ENCODE measurements at regions not wholly inside any gene's neighbourhood (a gene's known extent, or its start where the extent isn't known, plus 50 kb on each side); places are given as distances from the start of the nearest gene placed in this dataset.
"Not testable (repeated sequence)": the region's sequence is repeated elsewhere in the genome, so short reads cannot be mapped to it uniquely, and the experiment has no call there.

- H3K4me3 ChIP-seq; H3K36me3 ChIP-seq; H3K27ac ChIP-seq (replicated peaks in 1 of 4); H3K9me3 ChIP-seq; H3K27me3 ChIP-seq; H3K4me1 ChIP-seq; intact Hi-C loops (cut with DNase I); DNase-seq (ENCODE audit: extremely low spot score): not testable (repeated sequence)
- TF ChIP-seq CTCF (IDR thresholded peaks at IDR 0.05): peak in 2 of 3 experiments; percentile 13 to 17
- no CpG with 5 or more reads among the region's 2 CpGs for whole genome bisulfite sequencing
These were observed 462.8 kb downstream of the RPIA start for GRCh38 chr2:89154247-89154682.

GRCh38 chr2:89160306-89160705, 468.8 kb downstream of the RPIA start:
- H3K27ac ChIP-seq (replicated peaks in 1 of 4); H3K27me3 ChIP-seq; H3K9me3 ChIP-seq; H3K36me3 ChIP-seq; DNase-seq (ENCODE audit: extremely low spot score); H3K4me3 ChIP-seq; intact Hi-C loops (cut with DNase I); H3K4me1 ChIP-seq: not testable (repeated sequence)
- WGBS: no CpG with 5 or more reads among the region's 9 CpGs

- 26% methylated on average over 2 of the region's 2 CpGs for WGBS
- DNase-seq (ENCODE audit: extremely low spot score); H3K4me1 ChIP-seq; H3K27me3 ChIP-seq; H3K27ac ChIP-seq (replicated peaks in 1 of 4); H3K9me3 ChIP-seq; intact Hi-C loops (cut with DNase I); H3K4me3 ChIP-seq; H3K36me3 ChIP-seq: not testable (repeated sequence)
These were observed 470.2 kb downstream of the RPIA start for GRCh38 chr2:89161626-89162025.

GRCh38 chr2:89170506-89171173, 479.2 kb downstream of the RPIA start:
- DNase-seq (ENCODE audit: extremely low spot score); H3K36me3 ChIP-seq; intact Hi-C loops (cut with DNase I); H3K27ac ChIP-seq (replicated peaks in 1 of 4); H3K4me3 ChIP-seq; H3K27me3 ChIP-seq; H3K4me1 ChIP-seq; H3K9me3 ChIP-seq: not testable (repeated sequence)
- no CpG with 5 or more reads among the region's 4 CpGs for WGBS

- H3K36me3 ChIP-seq; H3K9me3 ChIP-seq; DNase-seq (ENCODE audit: extremely low spot score); H3K4me1 ChIP-seq; H3K27me3 ChIP-seq; H3K27ac ChIP-seq (replicated peaks in 1 of 4); H3K4me3 ChIP-seq; intact Hi-C loops (cut with DNase I): not testable (repeated sequence)
- 43% methylated on average over 1 of the region's 1 CpG for WGBS
These were observed 479.7 kb downstream of the RPIA start for GRCh38 chr2:89171174-89171519.

- intact Hi-C loops (cut with DNase I); H3K27ac ChIP-seq (replicated peaks in 1 of 4); DNase-seq (ENCODE audit: extremely low spot score); H3K4me1 ChIP-seq; H3K27me3 ChIP-seq; H3K36me3 ChIP-seq; H3K9me3 ChIP-seq; H3K4me3 ChIP-seq: not testable (repeated sequence)
These were observed 485.5 kb downstream of the RPIA start for GRCh38 chr2:89177004-89177403.

- intact Hi-C loops (cut with DNase I); H3K9me3 ChIP-seq; H3K27ac ChIP-seq (replicated peaks in 1 of 4); H3K27me3 ChIP-seq; H3K4me3 ChIP-seq; H3K4me1 ChIP-seq; DNase-seq (ENCODE audit: extremely low spot score); H3K36me3 ChIP-seq: not testable (repeated sequence)
- 80% methylated on average over 4 of the region's 4 CpGs for WGBS
These were observed 490.7 kb downstream of the RPIA start for GRCh38 chr2:89182221-89182620.

- DNase-seq (ENCODE audit: extremely low spot score); H3K4me1 ChIP-seq; H3K9me3 ChIP-seq; H3K36me3 ChIP-seq; intact Hi-C loops (cut with DNase I); H3K27me3 ChIP-seq; H3K4me3 ChIP-seq; H3K27ac ChIP-seq (replicated peaks in 1 of 4): not testable (repeated sequence)
- WGBS: 0% methylated on average over 1 of the region's 1 CpG
These were observed 493.3 kb downstream of the RPIA start for GRCh38 chr2:89184746-89185145.

GRCh38 chr2:89195636-89196251, 504.3 kb downstream of the RPIA start:
- not testable (repeated sequence) for DNase-seq (ENCODE audit: extremely low spot score); H3K4me3 ChIP-seq

GRCh38 chr2:89196719-89197118, 505.2 kb downstream of the RPIA start:
- H3K27me3 ChIP-seq; intact Hi-C loops (cut with DNase I); DNase-seq (ENCODE audit: extremely low spot score); H3K9me3 ChIP-seq; H3K27ac ChIP-seq (replicated peaks in 1 of 4); H3K4me1 ChIP-seq; H3K36me3 ChIP-seq; H3K4me3 ChIP-seq: not testable (repeated sequence)
- no CpG with 5 or more reads among the region's 3 CpGs for WGBS

More at GRCh38 chr2:89195636-89196251, 504.3 kb downstream of the RPIA start:
- H3K36me3 ChIP-seq; H3K9me3 ChIP-seq; intact Hi-C loops (cut with DNase I); H3K27me3 ChIP-seq; H3K27ac ChIP-seq (replicated peaks in 1 of 4); H3K4me1 ChIP-seq: not testable (repeated sequence)
- WGBS: no CpG with 5 or more reads among the region's 4 CpGs

GRCh38 chr2:89198026-89198425, 506.6 kb downstream of the RPIA start:
- WGBS: 74% methylated on average over 7 of the region's 7 CpGs
- not testable (repeated sequence) for DNase-seq (ENCODE audit: extremely low spot score)

GRCh38 chr2:89199453-89200246, 508.2 kb downstream of the RPIA start:
- H3K4me3 ChIP-seq; H3K27me3 ChIP-seq; H3K36me3 ChIP-seq; intact Hi-C loops (cut with DNase I); DNase-seq (ENCODE audit: extremely low spot score); H3K27ac ChIP-seq (replicated peaks in 1 of 4); H3K9me3 ChIP-seq; H3K4me1 ChIP-seq: not testable (repeated sequence)

More at GRCh38 chr2:89198026-89198425, 506.6 kb downstream of the RPIA start:
- H3K9me3 ChIP-seq; H3K36me3 ChIP-seq; H3K4me3 ChIP-seq; H3K27ac ChIP-seq (replicated peaks in 1 of 4); intact Hi-C loops (cut with DNase I); H3K27me3 ChIP-seq; H3K4me1 ChIP-seq: not testable (repeated sequence)
